ENCODE measurements at regions not wholly inside any gene's neighbourhood (a gene's known extent, or its start where the extent isn't known, plus 50 kb on each side); places are given as distances from the start of the nearest gene placed in this dataset.
A peak's percentile ranks its signal among the peaks of the same experiment; 100 is the strongest.
"Not testable (repeated sequence)": the region's sequence is repeated elsewhere in the genome, so short reads cannot be mapped to it uniquely, and the experiment has no call there.

DNA sequence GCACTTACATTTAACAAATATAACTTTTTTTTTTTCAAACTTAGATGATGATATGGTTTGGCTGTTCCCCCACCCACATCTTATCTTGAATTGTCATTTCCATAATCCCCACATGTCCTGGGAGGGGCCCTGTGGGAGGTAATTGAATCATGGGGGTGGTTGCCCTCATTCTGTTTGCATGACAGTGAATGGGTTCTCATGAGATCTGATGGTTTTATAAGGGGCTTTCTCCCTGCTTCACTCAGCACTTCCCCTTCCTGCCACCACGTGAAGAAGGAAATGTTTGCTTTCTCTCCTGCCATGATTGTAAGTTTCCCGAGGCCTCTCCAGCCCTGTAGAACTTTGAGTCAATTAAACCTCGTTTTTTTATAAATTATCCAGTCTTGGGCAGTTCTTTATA, 432.6 kb downstream of the AMY1C start:
- no peak for DNase-seq

DNA sequence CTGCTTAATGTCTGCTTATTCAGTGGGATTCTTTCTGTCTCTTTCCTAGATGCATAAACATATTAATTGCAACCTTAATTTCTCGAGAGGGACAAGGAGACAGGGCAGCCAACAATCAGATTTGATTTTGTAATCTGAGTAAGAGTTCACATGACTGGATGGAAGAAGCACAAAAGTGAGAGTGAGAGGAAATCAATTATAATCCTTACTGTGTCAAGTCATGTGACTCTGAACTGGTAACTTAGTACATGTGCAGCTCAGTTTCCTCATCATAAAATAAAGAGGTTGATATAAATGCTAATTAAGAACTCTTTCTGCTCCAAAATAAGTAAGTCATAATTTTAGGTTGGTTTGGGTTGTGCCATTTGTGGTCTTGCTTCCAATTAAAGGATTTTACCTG, 439.5 kb downstream of the AMY1C start:
- no peak for DNase-seq

DNA sequence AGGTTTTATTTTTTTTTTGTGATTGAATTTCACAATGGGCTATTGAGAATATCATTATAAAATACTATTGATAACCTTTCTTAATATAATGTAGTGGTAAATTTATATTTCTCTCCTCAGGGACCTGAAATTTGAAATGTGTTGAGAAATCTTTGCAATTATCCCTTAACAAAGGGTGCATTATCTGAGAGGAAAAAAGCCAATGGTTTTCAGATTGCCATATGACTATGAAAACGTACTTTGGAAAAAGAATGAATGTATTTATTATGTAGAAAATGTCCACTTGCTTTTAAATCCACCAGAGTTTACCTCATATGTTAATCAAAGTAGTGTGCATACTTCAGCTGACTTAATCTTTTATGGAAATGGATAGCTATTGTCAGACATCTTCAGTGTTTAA, 441.1 kb downstream of the AMY1C start:
- no peak for DNase-seq

DNA sequence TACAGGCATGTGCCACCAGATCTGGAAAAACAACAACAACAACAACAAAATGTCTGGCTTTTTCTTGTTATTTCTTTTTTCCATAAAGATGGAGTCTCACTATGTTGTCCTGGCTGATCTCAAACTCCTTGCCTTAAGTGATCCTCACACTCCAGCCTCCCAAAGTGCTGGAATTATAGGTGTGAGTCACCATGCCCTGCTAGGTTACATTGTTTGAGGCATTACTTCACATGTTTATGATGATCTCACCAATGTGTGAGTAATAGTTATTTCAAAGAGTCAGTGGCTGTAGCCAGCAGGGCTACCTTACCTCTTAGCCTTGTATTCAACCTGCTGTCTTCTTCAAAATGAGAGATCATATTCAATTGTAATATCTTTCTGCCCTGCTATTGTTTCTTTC, 445.7 kb downstream of the AMY1C start:
- DNase-seq: no peak

DNA sequence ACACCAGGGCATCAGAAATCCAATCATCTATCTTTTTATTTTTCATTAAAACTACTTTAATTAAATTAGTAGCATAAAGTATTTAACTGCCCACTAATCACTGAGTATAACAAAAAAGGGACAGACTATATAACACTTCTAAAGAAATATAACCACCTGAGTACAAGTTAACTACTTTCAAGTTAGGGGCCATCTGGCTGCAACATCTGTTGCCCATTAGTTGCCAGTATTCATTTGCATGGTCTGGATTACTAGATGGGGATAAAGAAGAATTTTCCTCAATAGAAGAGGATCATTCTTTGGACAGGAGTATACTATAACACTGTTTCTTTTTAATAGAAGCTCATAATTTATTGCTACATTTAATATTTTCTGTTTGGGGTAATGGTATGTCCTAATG, 446.4 kb downstream of the AMY1C start:
- DNase-seq: peak; percentile 62

DNA sequence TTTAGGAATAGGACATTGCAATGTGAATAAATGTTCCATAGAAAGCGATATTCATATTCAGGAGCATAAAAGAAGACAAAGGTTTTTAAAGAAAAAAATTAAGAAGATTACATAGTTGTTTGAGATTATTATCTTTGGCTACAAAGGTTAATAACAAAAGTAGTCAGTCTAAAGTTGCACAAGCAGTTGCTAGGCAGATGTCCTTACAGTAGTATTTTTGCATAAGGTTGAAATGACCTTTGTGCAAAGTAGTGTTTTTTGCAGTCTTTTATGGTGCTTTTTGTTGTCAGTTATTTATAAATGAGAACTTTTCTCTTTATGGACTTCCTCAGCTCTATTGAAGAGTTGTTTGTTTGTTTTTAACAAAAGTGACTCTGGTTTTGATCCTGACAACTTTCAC, 447.8 kb downstream of the AMY1C start:
- no peak for DNase-seq

DNA sequence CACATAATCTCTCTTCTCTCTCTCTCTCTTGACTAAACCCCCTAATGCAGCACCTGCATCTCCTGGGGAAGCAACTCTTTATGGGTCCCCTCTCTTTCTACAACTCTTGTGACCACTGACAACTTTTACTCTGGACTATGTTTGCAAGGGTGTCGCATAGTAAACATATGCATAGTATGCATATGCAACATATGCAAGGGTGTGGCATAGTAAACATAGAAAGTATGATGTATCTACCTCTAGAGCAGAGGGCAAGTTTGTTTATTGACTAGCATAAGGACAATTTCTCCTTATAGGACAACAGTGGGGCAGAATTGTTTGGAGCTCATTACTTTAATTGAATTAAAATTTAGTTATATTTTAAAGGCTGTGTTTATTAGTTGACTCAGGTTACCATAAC, 462.5 kb downstream of the AMY1C start:
- no peak for DNase-seq

DNA sequence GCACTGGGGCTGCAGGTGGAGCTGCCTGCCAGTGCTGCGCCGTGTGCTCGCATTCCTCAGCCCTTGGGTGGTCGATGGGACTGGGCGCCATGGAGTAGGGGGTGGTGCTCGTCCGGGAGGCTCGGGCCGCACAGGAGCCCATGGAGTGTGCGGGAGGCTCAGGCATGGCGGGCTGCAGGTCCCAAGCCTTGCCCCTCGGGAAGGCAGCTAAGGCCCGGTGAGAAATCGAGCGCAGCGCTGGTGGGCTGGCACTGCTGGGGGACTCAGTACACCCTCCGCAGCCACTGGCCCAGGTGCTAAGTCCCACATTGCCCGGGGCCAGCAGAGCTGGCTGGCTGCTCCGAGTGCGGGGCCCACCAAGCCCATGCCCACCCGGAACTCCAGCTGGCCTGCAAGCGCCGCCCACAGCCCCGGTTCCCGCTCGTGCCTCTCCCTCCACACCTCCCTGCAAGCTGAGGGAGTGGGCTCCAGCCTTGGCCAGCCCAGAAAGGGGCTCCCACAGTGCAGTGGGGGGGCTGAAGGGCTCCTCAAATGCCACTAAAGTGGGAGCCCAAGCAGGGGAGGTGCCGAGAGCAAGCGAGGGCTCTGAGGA, 467.8 kb downstream of the AMY1C start:
- not testable (repeated sequence) for DNase-seq

DNA sequence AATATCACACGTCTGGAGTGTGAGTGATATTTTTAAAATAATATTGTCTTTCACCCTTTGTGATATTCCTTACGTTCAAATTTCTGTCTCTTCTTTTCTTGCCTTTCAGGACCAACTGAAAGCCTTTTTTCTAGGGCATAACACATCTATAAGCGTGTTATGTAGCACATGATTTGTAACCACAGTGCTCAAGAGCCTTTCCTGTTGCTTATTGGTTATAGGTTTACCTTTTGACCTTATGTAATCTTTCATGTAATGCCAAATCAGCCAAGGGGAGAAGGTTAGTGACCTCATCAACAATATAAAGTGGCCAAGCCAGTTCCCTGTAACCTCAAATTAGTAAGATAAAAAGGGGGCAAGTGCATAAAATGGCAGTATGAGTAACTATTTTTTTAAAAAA, 480.2 kb downstream of the AMY1C start:
- DNase-seq: no peak

DNA sequence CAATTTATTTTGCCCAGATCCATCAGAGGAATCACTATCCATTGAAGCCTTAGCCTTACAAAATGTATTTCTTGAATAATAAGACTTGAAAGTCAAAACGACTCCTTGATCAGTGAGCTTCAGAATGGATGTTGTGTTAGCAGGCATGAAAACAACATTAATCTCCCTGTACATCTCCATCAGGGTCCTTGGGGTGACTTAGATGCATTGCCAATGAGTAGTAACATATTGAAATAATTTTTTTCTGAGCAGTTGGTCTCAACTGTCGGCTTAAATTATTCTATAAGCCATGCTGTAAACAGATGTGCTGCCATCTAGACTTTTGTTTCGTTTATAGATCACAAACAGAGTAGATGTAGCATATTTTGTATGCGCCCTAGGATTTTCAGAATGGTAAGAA, 482.0 kb downstream of the AMY1C start:
- no peak for DNase-seq

DNA sequence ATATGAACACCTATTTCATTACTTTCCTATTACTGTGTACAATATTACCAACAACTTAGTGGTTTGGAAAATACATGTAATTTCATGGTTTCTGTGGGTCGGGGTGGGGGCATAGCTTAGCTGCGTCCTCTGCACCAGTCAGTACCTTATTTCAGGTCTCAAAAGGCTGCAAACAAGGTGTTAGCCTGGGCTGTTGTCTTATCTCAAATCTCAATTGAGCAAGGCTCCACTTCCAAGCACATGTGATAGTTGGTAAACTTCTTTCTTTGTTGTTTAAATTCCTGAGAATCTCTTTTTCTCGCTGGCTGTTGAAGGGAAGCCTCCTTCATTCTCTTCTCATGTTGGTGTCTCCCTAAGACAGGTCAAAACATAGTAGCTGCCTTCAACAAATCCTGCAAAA, 485.4 kb downstream of the AMY1C start:
- no peak for DNase-seq

DNA sequence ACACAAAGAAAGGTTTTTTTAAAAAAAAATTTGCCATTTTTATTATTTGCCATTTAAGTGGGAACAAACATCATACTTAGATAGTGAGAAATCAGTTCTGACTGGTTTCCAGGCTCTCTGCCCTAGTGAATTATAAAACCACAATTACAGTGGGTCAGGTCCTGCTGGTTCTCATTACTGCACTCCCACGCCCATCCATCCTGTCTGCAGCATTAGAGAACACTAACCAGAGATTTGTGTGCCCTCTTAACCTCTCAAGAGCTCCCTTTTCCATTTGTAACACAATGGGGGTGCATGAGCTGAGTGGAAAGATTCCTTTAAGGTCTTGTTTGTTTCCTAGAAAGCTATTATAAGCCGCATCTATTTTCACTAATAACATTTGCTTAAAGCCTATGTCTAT, 489.3 kb downstream of the AMY1C start:
- DNase-seq: no peak

DNA sequence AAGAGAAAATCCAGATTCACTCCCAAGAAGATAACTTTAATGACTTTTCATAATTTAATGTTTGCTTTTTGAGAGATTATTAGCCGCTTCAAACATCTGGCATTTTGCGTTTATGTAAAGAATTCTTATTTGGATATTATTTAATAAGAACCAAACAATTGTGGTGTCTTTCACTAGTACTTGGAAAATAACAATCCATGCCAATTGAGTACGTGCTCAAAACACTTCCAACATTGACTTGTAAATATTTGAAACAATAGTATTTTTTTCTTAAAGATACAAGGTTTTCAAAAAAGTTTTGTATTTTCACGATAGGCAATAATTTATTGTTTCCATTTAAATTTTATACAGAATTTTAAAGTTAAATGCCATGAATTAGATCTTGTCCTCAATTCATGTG, 498.7 kb downstream of the AMY1C start:
- no peak for DNase-seq

DNA sequence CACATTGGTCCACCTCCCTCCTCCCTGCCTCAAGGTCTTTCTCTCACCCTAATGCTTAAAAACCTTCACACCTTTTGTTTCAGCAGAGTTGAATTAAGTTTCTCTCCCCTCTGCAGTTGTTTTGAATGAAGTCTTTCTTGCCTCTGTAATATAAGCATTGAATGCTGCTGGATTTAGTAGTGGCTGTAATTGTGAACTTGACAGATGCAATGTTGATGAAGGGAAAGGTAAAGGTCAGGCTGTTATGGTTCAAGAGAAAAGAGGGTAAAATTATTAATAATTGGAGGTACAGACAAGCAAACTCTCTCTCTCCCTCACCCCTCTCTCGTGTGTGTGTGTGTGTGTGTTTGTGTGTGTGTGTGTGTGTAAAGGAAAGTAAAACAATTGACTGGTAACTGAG, 509.8 kb downstream of the AMY1C start:
- no peak for DNase-seq

DNA sequence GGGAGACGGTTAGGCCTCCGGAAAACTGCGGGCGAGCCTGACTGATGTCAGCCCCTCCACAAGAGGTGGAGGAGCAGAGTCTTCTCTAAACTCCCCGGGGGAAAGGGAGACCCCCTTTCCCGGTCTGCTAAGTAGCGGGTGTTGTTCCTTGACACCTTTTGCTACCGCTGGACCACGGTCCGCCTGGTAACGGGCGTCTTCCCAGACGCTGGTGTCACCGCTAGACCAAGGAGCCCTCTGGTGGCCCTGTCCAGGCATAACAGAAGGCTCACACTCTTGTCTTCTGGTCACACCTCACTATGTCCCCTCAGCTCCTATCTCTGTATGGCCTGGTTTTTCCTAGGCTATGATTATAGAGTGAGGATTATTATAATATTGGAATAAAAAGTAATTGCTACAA, 513.4 kb downstream of the AMY1C start:
- not testable (repeated sequence) for DNase-seq

DNA sequence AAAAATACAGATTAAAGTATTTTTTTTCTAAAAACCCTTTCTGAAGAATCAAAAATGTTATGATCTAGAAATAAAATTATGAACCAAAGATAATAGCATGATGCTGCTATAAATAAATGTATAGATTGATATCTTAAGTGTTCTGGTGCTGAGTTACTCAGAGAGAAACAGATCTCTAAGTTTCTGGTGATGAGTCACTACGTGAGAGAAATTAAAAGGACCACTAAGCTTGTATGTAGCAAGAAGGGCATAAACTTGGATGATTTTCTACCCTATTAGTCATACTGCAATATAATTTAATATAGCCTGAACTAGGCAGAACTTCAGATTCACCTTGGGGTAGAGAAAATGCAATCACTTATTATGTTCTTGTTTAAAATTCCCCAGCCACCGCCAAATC, 514.8 kb downstream of the AMY1C start:
- DNase-seq: no peak

DNA sequence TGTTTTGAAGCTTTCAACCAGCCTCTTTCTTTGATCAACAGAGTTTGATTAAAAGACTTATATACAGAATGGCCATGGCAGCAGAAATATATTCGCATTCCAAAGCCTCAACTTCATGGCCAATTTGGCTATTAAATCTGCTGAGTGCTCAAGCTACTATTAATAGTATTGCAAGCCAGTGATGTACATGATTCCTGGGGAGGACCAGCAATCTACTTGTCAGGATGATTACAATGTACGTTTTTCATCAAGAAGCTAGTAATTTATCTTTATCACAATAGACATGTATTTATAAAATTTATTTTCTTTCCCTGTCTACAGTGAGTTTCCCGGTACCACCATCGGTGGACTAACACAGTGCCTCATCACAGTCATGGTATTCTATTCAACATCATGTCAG, 515.5 kb downstream of the AMY1C start:
- DNase-seq: no peak

DNA sequence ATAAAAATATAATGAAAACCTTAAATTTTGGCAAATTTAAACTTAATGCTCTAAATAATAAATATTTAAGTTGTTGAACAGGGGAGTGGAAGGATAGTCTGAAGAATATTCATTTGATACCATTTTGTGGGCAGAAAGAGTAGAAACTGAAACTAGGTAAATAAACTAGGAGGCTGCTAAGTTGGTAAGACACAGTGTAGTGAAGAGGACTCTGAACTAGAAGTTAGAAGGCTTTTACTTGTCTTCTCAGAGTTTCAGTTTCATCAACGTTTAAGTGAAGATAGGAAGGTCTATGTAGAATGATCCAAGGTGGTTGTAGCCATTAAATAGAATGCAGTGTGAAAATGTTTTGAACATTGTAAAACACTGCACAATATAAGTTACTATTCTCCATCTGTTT, 516.9 kb downstream of the AMY1C start:
- no peak for DNase-seq

DNA sequence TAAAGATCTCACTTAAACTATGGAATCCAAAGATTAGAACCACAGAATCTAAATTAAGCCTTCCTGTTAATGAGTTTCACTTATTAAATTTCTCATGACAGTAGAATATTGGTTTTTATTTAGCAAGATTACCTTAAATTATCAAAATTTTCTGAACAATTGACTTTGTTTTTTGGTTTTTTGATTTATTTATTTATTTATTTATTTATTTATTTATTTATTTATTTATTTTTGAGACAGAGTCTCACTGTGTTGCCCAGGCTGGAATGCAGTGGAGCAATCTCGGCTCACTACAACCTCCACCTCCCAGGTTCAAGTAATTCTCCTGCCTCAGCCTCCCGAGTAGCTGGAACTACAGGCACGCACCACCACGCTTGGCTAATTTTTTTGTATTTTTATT, 538.6 kb downstream of the AMY1C start:
- DNase-seq: not testable (repeated sequence)

DNA sequence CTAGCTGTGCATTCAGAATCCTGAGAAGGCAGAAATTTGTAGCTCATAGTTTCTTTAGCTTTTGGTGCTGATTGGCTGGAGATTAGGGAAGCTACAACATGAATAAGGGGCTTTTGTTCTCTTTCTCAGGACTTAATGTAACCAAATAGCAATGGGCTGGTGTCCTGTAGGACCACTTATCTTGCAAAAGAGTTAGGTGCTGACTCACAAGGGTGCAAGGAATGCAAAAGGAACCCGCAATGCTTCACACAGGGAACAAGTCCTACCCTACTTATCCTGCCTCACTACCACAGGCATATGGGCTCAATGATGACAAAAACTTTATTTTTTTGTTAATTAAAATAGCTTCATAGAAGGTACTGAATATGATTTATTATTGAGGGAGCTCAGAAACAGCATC, 541.5 kb downstream of the AMY1C start:
- no peak for DNase-seq

DNA sequence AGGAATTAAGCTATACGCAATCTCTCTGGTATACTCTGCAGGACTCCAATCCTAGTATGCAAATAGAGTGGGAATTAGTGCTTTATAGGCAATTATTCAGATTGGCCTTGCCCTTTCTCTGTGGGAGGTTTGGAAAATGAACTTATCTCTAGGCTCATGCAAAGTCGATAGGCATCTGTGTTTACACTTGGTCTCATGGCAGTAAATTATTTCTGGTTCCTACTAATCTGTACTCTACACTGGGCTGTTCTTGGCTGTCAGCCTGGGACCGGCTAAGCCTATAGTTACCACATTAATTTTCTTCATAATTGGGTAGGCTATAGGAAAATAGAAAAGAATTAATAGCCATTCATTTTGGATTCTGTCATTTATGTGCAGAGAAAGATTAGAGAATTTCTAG, 544.6 kb downstream of the AMY1C start:
- DNase-seq: no peak

DNA sequence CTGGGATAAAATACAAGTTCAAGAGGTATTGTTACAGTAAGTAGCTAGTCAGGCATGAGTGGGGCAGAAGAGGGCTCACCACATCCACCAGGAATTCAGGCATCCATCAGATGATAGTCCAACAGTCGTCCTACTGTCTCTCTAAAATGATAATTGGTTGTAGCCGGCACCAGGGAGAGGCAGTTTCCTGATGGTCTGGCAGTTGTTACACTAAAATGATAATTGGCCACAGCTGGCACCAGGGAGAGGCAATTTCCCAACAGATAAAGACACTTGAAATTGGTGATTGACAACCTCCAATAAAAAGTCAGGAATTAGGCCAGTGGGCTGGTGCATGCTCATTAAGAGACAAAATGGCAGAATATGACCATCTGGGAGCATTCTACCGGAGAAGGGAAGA, 545.8 kb downstream of the AMY1C start:
- no peak for DNase-seq

DNA sequence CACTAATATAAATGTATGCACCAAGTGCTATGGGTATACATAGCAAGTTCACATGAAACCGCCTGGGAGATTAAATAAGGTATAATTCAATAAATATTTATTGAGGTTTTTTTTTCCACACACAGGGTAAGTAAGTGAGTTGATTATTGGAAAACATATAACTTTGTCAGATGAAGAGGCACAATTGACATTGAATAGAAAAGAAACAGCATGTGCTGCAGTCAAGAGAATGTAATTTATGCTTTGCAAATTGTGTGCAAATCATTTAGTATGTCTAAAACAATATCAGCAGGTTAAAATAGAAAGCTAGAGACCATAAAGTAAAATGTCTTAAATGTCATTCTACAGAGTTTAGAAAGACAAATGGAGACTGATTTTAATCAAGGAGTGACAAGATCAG, 560.0 kb downstream of the AMY1C start:
- DNase-seq: no peak

DNA sequence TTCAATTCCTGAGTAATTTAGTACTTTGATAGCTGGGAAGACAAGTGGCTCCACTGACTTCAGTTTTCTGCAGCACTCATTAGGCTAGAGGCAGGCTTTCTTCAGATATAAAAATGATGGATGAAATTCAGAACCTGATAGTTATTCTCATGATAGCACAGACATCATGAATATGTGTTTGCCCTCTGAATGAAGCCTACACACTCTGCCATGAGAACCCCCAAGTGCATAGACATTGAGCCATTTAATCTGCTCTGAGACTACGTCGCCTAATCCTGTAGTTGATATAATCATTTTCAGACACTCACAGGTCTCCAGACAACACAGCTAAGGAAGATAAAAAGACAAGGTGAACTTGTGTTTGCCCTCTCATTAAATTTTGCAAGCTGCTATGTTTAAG, 566.1 kb downstream of the AMY1C start:
- DNase-seq: no peak

DNA sequence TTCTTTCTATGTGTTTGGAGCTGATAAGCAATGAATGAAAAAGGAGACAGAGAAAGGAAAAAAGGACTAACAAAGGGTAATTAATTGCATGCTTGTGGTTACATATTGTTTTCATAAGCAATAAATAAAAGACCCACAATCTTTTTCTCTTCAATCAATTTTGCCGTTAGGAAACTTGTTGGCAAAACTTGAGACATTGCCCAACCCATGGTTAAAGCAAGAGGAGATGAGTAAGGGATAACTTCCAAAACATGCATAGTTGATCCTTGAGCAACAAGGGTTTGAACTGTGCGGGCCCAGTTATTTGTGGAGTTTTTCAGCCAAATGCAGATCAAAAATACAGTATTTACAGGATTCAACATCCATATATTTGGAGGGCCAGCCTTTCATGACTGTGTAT, 572.4 kb downstream of the AMY1C start:
- DNase-seq: no peak

DNA sequence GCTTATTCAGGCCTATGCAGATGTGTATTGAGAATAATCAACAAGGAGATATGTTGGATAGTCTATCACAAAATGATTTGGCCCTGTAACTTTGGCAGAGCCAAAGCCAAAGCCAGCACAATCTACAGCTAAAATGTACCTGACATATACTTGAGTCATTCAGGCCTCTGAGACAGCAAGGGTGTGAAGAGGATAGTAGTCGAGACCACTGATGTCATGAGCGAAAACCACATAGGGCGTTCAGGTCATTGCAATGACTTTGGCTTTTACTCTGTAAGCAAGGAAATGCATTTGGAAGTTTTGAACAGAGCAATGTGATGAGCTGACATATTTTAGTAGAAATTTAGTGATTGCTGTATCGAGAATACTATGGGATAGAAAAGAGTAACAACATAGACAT, 579.6 kb downstream of the AMY1C start:
- no peak for DNase-seq

All from DMS 273 treated with DMSO at 0.1 percent for 48 hours (cell line).